HG02884 (cell line): ENCODE measurements at regions not wholly inside any gene's neighbourhood (a gene's known extent, or its start where the extent isn't known, plus 50 kb on each side); places are given as distances from the start of the nearest gene placed in this dataset.

Experiments
- ATAC-seq: cut with Tn5 transposase; IDR thresholded peaks from one replicate; pipeline ENCODE4 v1.9.1; 2021; ENCODE audit warnings: mild to moderate bottlenecking, moderate library complexity; ENCODE audit not compliant: unreplicated experiment

- ATAC-seq: no peak
Observed at GRCh38 chr19:29421196-29421545, 104.6 kb upstream of the VSTM2B start.

- no peak for ATAC-seq
Observed at GRCh38 chr19:29422047-29422446, 103.7 kb upstream of the VSTM2B start.

GRCh38 chr19:29422486-29423085, 103.2 kb upstream of the VSTM2B start:
- ATAC-seq: no peak

GRCh38 chr19:29428071-29428470, 97.7 kb upstream of the VSTM2B start:
- no peak for ATAC-seq

GRCh38 chr19:29429021-29429420, 96.8 kb upstream of the VSTM2B start:
- ATAC-seq: no peak

DNA sequence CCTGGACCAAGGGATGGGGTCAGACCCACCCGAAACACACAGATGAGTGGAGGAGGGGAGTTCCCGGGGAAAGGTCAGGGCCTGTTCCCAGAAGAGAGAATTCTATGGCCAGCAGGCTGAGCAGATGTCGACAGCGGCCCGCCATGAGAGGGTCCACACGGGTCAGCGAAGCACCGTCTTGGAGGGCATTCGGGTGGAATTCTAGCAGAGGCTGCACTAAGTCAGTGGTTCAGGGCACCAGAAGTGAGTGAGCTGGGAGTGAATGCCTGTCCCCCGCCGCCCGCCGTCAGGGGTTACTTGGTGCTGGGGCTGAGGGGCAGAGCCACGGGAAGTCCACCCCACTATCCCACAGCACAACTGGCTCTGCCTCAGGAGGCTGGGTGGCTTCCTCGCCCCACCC, 96.2 kb upstream of the VSTM2B start:
- ATAC-seq: no peak

DNA sequence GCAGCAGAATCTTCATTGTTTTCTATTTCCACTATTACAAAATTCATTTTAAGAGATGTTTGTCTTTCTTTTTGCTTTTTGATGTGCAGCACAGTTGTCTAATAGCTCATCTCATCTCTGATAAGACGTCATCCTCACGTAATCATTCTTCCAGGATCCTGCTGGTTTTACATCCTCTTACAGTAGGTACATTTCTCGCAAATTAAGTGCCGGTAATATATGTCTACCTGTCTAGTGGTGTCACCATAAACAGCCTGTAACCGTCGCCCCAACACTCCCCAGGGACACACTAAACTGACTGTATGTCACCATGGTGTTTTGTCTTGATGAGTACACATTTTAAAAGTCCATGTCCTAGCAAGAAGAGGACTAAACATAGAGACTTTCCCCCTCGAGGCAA, 94.5 kb upstream of the VSTM2B start:
- ATAC-seq: no peak

GRCh38 chr19:29432677-29433076, 93.1 kb upstream of the VSTM2B start:
- no peak for ATAC-seq

- ATAC-seq: no peak
Observed at GRCh38 chr19:29436591-29437103, 89.1 kb upstream of the VSTM2B start.

- ATAC-seq: no peak
Observed at GRCh38 chr19:29439021-29439420, 86.8 kb upstream of the VSTM2B start.

GRCh38 chr19:29439688-29440550, 85.9 kb upstream of the VSTM2B start:
- no peak for ATAC-seq

DNA sequence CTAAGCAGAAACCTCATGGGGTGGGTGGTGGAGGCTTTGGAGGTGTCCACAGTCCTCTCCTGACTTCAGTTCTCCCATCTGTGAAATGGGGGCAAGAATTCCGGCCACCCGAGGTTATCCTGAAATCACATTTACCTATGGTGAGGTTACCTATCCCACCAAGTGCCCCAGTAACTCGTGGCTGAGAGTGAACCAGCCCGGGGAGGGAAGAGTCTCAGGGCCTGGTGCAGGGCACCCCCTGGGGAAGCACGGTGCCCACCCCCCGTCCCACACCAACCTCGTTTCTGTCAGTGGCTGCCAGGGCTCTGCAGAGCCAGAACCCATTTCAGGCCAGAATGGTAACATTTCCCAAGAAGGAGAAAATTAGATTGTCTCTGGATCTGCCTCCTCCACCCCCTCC, 83.7 kb upstream of the VSTM2B start:
- no peak for ATAC-seq

DNA sequence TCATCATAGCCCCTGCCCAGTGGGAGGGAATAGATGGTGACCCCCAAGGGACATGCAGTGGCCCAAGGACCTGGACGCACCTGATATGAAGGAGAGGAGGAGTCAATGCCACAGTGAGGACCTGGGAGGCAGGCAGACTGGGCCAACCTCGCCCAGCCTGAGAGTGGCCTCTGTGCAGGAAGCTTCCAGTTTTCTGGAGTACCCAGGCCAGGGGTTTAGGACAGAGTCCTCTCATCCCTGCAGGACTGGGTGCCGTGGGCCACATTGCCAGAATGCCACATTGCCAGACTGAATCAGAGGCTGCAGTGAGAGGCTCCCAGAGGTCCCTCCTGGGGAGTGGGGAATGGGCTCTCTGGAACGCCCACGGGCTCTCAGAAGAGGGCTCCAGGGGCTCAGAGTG, 82.9 kb upstream of the VSTM2B start:
- ATAC-seq: no peak

- ATAC-seq: no peak
Observed at GRCh38 chr19:29445246-29445645, 80.5 kb upstream of the VSTM2B start.

- ATAC-seq: no peak
Observed at GRCh38 chr19:29446361-29446760, 79.4 kb upstream of the VSTM2B start.

GRCh38 chr19:29448046-29448445, 77.7 kb upstream of the VSTM2B start:
- no peak for ATAC-seq

DNA sequence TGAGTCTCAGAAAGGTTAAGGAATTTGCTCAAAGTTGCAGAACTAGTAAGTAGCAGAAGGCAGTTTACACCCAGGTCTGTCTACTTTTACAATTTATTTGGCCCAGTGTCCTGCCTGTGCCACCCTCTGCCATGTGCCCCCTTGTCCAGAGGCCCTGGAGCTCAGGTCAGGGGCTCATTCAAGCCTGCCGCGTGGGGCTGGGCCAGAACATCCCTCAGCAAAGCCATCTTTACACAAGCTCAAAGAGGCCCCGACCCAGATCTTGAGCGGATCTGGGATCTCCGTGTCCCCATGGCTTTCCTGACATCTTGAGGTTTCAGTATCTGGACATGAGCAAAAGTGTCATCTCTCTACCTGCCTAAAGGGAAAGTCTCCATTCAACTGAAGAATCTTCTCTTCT, 76.4 kb upstream of the VSTM2B start:
- ATAC-seq: no peak

DNA sequence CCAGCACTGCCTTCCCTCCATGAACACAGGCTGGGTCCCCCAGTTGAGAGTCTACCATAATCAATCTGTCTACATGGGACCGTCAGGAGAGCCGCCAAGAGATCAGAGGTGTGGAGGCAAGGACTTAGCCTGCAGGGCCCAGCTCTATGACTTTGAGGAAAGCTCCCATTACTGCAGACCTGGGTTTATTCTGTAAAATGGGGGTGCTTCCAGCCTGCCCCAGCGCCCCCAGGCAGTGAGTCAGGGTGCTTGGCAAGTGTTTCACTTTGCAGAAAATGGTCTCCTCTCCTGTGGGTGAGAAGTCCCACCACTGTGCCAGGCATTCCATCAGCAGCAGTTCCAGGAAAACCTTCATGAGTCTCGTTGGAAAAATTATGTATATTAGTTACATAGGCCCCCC, 75.5 kb upstream of the VSTM2B start:
- ATAC-seq: no peak

- ATAC-seq: no peak
Observed at GRCh38 chr19:29450812-29451211, 75.0 kb upstream of the VSTM2B start.

DNA sequence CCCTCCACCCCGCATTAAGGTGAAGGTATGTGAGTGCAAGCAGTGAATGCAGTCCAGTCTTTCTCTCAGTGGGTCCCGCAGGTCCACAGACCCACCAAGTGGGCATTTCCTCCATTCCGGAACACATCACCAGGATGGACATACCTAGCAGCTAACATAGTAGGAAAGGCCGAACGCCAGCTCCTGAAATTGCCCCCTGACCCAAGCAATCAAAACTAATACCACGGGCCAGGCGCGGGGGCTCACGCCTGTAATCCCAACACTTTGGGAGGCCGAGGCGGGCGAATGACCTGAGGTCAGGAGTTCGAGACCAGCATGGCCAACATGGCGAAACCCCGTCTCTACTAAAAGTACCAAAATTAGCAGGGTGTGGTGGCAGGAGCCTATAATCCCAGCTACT, 71.7 kb upstream of the VSTM2B start:
- no peak for ATAC-seq

- no peak for ATAC-seq
Observed at GRCh38 chr19:29457413-29457812, 68.4 kb upstream of the VSTM2B start.

DNA sequence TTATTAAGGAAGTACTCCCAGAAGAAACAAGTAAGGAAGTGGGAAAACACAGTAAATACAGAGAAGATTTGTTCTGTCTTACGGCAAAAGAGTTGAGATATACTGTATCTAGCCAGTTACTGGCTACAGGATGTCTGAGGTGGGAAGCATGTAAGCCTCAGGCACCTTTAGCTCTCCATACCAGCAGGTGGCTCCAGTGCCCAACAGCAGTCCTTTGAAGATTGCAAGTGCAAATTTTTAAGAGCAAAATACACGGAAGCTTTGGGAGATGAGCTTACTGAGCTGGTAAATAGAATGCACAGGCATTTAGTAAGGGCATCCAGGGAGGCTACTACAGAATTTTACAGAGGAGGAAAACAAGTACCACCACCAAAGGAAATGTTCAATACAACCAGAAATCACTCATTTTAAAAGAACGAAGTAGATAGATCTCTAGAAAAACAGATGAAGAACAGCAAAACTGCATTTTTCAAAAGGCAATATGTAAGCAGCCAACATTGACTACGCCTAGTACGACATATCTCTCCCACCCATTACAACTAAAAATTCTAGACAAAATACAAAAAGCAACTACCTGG, 57.9 kb upstream of the VSTM2B start:
- ATAC-seq: no peak
